K562 (cell line): ENCODE measurements at regions not wholly inside any gene's neighbourhood (a gene's known extent, or its start where the extent isn't known, plus 50 kb on each side); places are given as distances from the start of the nearest gene placed in this dataset.

Experiments used
- MTA1 ChIP-seq: fragments of 450-650 bp; IDR thresholded peaks from 2 replicates; pipeline ENCODE4 v1.6.1; 2017; ENCODE audit warnings: borderline replicate concordance
- NFYB ChIP-seq: IDR thresholded peaks from 2 replicates; pipeline ENCODE4 v1.6.1; 2011; ENCODE audit warnings: mild to moderate bottlenecking, moderate library complexity; ENCODE audit not compliant: insufficient read length; ENCODE audit errors: extremely low read depth

GRCh38 chr18:38944446-38945024 is 1378.9 kb upstream of the CELF4 start:
- no peak for TF ChIP-seq MTA1
- no peak for TF ChIP-seq NFYB
